OCI-LY7 (cell line): ENCODE measurements at regions not wholly inside any gene's neighbourhood (a gene's known extent, or its start where the extent isn't known, plus 50 kb on each side); places are given as distances from the start of the nearest gene placed in this dataset.

ENCODE experiments used
- EZH2phosphoT487 ChIP-seq: fragments of 200-600 bp; sonication (generic); IDR thresholded peaks from 2 replicates; pipeline ENCODE4 v1.6.1; 2018; ENCODE audit warnings: low read depth, borderline replicate concordance, mild to moderate bottlenecking, mixed run types, antibody characterized with exemption, low read length, moderate library complexity, mixed read lengths
- TF ChIP-seq, protein P1 (sequence below): fragments of 200-600 bp; sonication (generic); conservative IDR thresholded peaks from 2 replicates; pipeline ENCODE4 v1.5.1; 2014; ENCODE audit warnings: mild to moderate bottlenecking, antibody characterized with exemption, low read length, moderate library complexity, mixed read lengths

DNA sequence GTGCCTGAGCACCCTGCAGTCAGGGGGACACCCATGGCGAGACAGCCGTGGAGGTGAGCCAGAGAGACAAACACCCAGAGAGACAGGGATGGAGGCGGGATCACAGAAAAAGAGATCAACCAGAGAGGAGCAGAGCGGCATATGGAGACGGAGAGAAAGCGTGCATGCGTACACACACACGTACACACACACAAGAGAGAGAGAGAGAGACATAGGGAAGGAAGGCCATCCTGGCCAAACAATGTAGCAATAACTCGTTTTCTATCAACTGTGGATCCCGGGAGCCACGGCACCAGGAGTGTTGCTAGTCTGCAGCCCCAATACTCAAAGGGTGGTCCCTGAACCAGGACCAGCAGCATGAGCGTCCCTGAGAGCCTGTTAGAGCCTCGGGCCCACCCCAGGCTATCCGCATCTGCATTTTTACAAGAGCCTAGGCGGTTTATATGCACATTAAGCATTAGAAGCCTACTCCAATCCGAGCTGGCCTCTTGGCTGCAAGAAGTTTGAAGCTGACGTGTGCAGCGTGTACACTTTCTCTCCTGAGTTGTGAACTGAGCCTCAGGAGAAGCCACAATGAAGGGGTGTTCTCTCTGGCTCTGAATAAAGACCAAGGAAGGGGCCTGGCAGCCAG, 50.1 kb upstream of the MYCN start:
- TF ChIP-seq, protein P1, sequence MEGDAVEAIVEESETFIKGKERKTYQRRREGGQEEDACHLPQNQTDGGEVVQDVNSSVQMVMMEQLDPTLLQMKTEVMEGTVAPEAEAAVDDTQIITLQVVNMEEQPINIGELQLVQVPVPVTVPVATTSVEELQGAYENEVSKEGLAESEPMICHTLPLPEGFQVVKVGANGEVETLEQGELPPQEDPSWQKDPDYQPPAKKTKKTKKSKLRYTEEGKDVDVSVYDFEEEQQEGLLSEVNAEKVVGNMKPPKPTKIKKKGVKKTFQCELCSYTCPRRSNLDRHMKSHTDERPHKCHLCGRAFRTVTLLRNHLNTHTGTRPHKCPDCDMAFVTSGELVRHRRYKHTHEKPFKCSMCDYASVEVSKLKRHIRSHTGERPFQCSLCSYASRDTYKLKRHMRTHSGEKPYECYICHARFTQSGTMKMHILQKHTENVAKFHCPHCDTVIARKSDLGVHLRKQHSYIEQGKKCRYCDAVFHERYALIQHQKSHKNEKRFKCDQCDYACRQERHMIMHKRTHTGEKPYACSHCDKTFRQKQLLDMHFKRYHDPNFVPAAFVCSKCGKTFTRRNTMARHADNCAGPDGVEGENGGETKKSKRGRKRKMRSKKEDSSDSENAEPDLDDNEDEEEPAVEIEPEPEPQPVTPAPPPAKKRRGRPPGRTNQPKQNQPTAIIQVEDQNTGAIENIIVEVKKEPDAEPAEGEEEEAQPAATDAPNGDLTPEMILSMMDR: no peak
- no peak for TF ChIP-seq EZH2phosphoT487
